ENCODE measurements at regions not wholly inside any gene's neighbourhood (a gene's known extent, or its start where the extent isn't known, plus 50 kb on each side); places are given as distances from the start of the nearest gene placed in this dataset.

- TF ChIP-seq, protein P1, sequence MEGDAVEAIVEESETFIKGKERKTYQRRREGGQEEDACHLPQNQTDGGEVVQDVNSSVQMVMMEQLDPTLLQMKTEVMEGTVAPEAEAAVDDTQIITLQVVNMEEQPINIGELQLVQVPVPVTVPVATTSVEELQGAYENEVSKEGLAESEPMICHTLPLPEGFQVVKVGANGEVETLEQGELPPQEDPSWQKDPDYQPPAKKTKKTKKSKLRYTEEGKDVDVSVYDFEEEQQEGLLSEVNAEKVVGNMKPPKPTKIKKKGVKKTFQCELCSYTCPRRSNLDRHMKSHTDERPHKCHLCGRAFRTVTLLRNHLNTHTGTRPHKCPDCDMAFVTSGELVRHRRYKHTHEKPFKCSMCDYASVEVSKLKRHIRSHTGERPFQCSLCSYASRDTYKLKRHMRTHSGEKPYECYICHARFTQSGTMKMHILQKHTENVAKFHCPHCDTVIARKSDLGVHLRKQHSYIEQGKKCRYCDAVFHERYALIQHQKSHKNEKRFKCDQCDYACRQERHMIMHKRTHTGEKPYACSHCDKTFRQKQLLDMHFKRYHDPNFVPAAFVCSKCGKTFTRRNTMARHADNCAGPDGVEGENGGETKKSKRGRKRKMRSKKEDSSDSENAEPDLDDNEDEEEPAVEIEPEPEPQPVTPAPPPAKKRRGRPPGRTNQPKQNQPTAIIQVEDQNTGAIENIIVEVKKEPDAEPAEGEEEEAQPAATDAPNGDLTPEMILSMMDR (IDR thresholded peaks at IDR 0.05; ENCODE audit: poor library complexity) = no peak
- TF ChIP-seq EZH2 (IDR thresholded peaks at IDR 0.05; ENCODE audit: borderline replicate concordance) (no peak), EZH2phosphoT487 (IDR thresholded peaks at IDR 0.05; ENCODE audit: low read depth, severe bottlenecking, unreplicated experiment) (no peak)
These were observed 532.2 kb upstream of the CNTNAP2 start for GRCh38 chr7:145584401-145584800.
